ENCODE measurements at regions not wholly inside any gene's neighbourhood (a gene's known extent, or its start where the extent isn't known, plus 50 kb on each side); places are given as distances from the start of the nearest gene placed in this dataset.

DNA sequence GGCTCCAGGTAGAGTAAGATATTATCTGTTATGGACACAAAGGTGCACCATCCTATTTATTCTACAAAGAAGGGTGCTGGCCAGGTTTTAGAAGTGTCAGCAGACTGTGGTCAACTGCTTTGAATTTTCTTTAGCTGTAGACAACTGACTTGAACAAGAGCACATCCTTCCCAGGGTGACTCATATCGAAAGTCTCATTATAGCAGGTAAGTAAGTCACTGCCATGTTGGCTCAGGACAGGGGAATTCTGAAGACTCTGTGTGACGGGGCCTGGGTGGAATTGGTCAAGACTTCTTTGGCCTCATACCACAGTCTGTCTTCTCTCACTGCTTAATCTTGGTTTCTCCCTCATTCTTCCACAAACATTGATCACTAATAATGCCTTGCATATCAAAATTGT, 214.5 kb upstream of the CDH9 start:
- TF ChIP-seq ZBTB7A (IDR thresholded peaks at IDR 0.05; ENCODE audit: low read depth), result no peak
- TF ChIP-seq FOXM1 (IDR thresholded peaks at IDR 0.05; ENCODE audit: borderline replicate concordance, low read depth), result no peak
- no peak for TF ChIP-seq YY1 (IDR thresholded peaks at IDR 0.05; ENCODE audit: low read depth)
- no peak for TF ChIP-seq CREB1 (IDR thresholded peaks at IDR 0.05; ENCODE audit: low read depth)
- TF ChIP-seq NFIC (IDR thresholded peaks at IDR 0.05), result no peak
- no peak for TF ChIP-seq MAX (IDR thresholded peaks at IDR 0.05)
- no peak for TF ChIP-seq TAF1 (IDR thresholded peaks at IDR 0.05; ENCODE audit: low read depth)
- no peak for TF ChIP-seq REST (IDR thresholded peaks at IDR 0.05; ENCODE audit: low read depth)
- no peak for TF ChIP-seq RAD21 (IDR thresholded peaks at IDR 0.05; ENCODE audit: low read depth)
- TF ChIP-seq, protein P1, sequence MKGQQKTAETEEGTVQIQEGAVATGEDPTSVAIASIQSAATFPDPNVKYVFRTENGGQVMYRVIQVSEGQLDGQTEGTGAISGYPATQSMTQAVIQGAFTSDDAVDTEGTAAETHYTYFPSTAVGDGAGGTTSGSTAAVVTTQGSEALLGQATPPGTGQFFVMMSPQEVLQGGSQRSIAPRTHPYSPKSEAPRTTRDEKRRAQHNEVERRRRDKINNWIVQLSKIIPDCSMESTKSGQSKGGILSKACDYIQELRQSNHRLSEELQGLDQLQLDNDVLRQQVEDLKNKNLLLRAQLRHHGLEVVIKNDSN (IDR thresholded peaks at IDR 0.05), result no peak
- no peak for TF ChIP-seq EP300 (IDR thresholded peaks at IDR 0.05; ENCODE audit: borderline replicate concordance)

Data from Ishikawa (cell line).